OCI-LY1 (cell line): ENCODE measurements at regions not wholly inside any gene's neighbourhood (a gene's known extent, or its start where the extent isn't known, plus 50 kb on each side); places are given as distances from the start of the nearest gene placed in this dataset.

Experiments
- CTCF ChIP-seq: fragments of 200-600 bp; sonication (generic), shearing (Covaris generic); IDR thresholded peaks from 2 replicates; pipeline ENCODE4 v1.5.1; 2017; ENCODE audit warnings: mild to moderate bottlenecking, antibody characterized with exemption, low read length, moderate library complexity, mixed read lengths
- EZH2 ChIP-seq: fragments of 200-600 bp; sonication (generic), shearing (Covaris generic); IDR thresholded peaks from 2 replicates; pipeline ENCODE4 v1.8.0; 2017; ENCODE audit warnings: borderline replicate concordance, mixed run types, mild to moderate bottlenecking, antibody characterized with exemption, low read length, moderate library complexity, mixed read lengths

GRCh38 chr3:20990896-20991295, 760.1 kb downstream of the ZNF385D start:
- TF ChIP-seq CTCF (no peak), EZH2 (no peak)
